ENCODE measurements at regions not wholly inside any gene's neighbourhood (a gene's known extent, or its start where the extent isn't known, plus 50 kb on each side); places are given as distances from the start of the nearest gene placed in this dataset.

DNA sequence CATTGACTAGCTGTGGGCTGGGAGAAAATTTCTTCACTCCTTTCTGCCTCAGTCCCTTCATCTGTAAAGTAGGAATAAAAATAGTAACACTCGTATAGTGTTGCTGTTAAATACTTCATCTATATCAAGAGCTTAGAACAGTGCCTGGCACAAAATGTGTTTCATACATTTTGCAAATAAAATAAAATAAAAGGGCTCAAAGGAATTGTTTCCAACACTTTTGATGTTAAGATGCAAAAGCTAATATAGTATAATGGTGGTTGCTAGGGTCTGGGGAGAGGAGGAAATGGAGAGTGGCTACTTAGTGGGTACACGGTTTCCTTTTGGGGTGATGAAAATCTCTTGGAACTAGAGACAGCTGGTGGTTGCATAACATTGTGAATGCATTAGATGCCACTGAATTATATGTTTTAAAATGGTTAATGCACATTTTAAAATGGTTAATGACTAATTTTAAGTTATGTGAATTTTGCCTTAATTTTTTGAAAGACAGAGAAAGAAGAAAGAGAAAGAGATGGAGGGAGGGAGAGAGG is 542.1 kb upstream of the ID2 start:
- BruUV-seq (replicated peaks), result no TSS peak
- Histone ChIP-seq H3K36me3 (ENCODE audit: control insufficient read depth, insufficient read depth, low read length) (no peaks in the 10 kb centered on the region), H3K4me3 (ENCODE audit: low read depth, low read length) (no peak overlapping the region), H3K4me1 (peaks cover 9% of the 10 kb centered on the region; the same call in 1 of the 2 replicates), H3K27me3 (replicated peaks; ENCODE audit: control insufficient read depth, insufficient read depth, low read length) (no peaks in the 10 kb centered on the region; the same call in 1 of the 2 replicates), H3K9me3 (no peaks in the 10 kb centered on the region)
- Mint-ChIP-seq H3K36me3 (ENCODE audit: insufficient read depth, unreplicated experiment) (no peaks in the 10 kb centered on the region), H3K27ac (ENCODE audit: unreplicated experiment) (no peak overlapping the region), H3K27me3 (ENCODE audit: insufficient read depth, unreplicated experiment) (no peaks in the 10 kb centered on the region), H3K4me1 (ENCODE audit: low read depth, unreplicated experiment) (peaks cover 11% of the 10 kb centered on the region), H3K4me3 (ENCODE audit: unreplicated experiment) (no peak overlapping the region), H3K9me3 (ENCODE audit: unreplicated experiment) (peaks cover 6% of the 10 kb centered on the region)
- DNase-seq, result no peak
- ChIA-PET POLR2A (no interaction called here), CTCF (no interaction called here)
- intact Hi-C loops (cut with micrococcal nuclease; ENCODE audit: unreplicated experiment), result loop anchor here (2.0 kb wide), 1 partner anchor 21 kb away; no protein-coding TSS in a partner anchor
- TF ChIP-seq, protein P1, sequence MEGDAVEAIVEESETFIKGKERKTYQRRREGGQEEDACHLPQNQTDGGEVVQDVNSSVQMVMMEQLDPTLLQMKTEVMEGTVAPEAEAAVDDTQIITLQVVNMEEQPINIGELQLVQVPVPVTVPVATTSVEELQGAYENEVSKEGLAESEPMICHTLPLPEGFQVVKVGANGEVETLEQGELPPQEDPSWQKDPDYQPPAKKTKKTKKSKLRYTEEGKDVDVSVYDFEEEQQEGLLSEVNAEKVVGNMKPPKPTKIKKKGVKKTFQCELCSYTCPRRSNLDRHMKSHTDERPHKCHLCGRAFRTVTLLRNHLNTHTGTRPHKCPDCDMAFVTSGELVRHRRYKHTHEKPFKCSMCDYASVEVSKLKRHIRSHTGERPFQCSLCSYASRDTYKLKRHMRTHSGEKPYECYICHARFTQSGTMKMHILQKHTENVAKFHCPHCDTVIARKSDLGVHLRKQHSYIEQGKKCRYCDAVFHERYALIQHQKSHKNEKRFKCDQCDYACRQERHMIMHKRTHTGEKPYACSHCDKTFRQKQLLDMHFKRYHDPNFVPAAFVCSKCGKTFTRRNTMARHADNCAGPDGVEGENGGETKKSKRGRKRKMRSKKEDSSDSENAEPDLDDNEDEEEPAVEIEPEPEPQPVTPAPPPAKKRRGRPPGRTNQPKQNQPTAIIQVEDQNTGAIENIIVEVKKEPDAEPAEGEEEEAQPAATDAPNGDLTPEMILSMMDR (IDR thresholded peaks at IDR 0.05; ENCODE audit: insufficient read depth in 1 of 2, low read depth in 1 of 2, low read length in 1 of 2, severe bottlenecking in 1 of 2, unreplicated experiment in 1 of 2), result no peak

DNA sequence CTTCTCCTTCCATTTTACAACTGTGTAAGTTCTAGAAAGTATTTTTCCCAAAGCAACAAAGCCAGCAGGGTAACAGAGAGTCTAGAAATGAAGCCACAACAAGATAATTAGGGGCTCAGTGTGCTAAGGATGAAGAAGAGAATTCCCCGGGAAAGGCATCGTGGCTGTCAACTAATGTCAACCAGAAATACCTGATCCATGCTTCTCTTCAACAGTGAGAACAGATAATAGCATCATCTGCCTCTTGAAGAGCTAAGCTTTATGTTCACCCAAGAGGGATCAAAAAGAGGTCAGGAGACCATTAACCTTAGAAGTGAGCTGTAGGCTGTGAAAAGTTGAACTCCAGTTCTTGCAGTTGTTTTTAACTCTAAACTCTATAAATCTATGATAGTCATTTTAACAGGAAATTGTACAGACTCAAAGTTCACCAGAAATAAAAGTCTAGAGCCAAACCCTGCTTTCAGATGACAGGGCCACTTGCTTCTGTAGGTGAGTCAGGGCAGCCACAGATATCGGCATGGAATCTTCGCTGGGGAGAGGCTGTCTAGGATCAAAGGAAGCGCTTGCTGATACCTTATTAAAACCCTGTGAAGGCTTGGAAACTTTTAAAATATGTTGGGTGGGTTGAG is 540.7 kb upstream of the ID2 start:
- H3K4me1 Mint-ChIP-seq (ENCODE audit: low read depth, unreplicated experiment), result peaks cover 13% of the 10 kb centered on the region
- Histone ChIP-seq H3K4me1 (peaks cover 7% of the 10 kb centered on the region; the same call in 1 of the 2 replicates), H3K9me3 (no peaks in the 10 kb centered on the region), H3K36me3 (ENCODE audit: control insufficient read depth, insufficient read depth, low read length) (no peaks in the 10 kb centered on the region), H3K27me3 (replicated peaks; ENCODE audit: control insufficient read depth, insufficient read depth, low read length) (no peaks in the 10 kb centered on the region; the same call in 1 of the 2 replicates), H3K4me3 (ENCODE audit: low read depth, low read length) (no peak overlapping the region)
- H3K27ac Mint-ChIP-seq (ENCODE audit: unreplicated experiment), result no peak overlapping the region
- intact Hi-C loops (cut with micrococcal nuclease; ENCODE audit: unreplicated experiment), result no loop called here
- no peak for DNase-seq
- peaks cover 6% of the 10 kb centered on the region for H3K9me3 Mint-ChIP-seq (ENCODE audit: unreplicated experiment)
- POLR2A ChIA-PET, result no interaction called here
- no peak overlapping the region for H3K4me3 Mint-ChIP-seq (ENCODE audit: unreplicated experiment)
- CTCF ChIA-PET, result no interaction called here
- no peaks in the 10 kb centered on the region for H3K27me3 Mint-ChIP-seq (ENCODE audit: insufficient read depth, unreplicated experiment)
- H3K36me3 Mint-ChIP-seq (ENCODE audit: insufficient read depth, unreplicated experiment), result no peaks in the 10 kb centered on the region
- TF ChIP-seq, protein P1 (IDR thresholded peaks at IDR 0.05; ENCODE audit: insufficient read depth in 1 of 2, low read depth in 1 of 2, low read length in 1 of 2, severe bottlenecking in 1 of 2, unreplicated experiment in 1 of 2), result no peak
- BruUV-seq (replicated peaks), result no TSS peak

DNA sequence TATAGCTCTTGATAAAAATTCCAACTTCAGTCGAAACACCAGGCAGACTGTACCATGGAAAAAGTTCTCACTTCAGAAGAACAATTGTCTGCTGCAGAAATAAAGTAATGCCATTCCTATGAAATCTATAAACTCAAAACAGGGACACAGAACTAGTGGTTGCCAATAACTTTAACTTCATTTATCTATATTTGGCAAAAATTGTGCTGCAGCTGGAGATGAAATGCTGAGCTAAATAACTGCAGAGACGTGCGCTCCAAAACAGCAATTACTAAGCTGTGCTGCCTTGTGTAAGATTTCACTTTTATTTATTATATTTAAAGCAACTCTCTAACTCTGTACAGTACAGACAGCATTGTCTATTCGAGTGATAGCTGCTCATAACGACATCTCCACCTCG is 540.1 kb upstream of the ID2 start:
- Histone ChIP-seq H3K4me3 (ENCODE audit: low read depth, low read length) (no peak overlapping the region), H3K9me3 (no peaks in the 10 kb centered on the region), H3K27me3 (replicated peaks; ENCODE audit: control insufficient read depth, insufficient read depth, low read length) (no peaks in the 10 kb centered on the region; the same call in 1 of the 2 replicates), H3K36me3 (ENCODE audit: control insufficient read depth, insufficient read depth, low read length) (no peaks in the 10 kb centered on the region), H3K4me1 (peaks cover 7% of the 10 kb centered on the region; the same call in 1 of the 2 replicates)
- Mint-ChIP-seq H3K9me3 (ENCODE audit: unreplicated experiment) (peaks cover 6% of the 10 kb centered on the region), H3K27ac (ENCODE audit: unreplicated experiment) (no peak overlapping the region), H3K4me3 (ENCODE audit: unreplicated experiment) (no peak overlapping the region), H3K36me3 (ENCODE audit: insufficient read depth, unreplicated experiment) (no peaks in the 10 kb centered on the region), H3K27me3 (ENCODE audit: insufficient read depth, unreplicated experiment) (no peaks in the 10 kb centered on the region), H3K4me1 (ENCODE audit: low read depth, unreplicated experiment) (peaks cover 19% of the 10 kb centered on the region)
- intact Hi-C loops (cut with micrococcal nuclease; ENCODE audit: unreplicated experiment), result no loop called here
- POLR2A ChIA-PET, result no interaction called here
- no peak for DNase-seq
- TF ChIP-seq, protein P1 (IDR thresholded peaks at IDR 0.05; ENCODE audit: insufficient read depth in 1 of 2, low read depth in 1 of 2, low read length in 1 of 2, severe bottlenecking in 1 of 2, unreplicated experiment in 1 of 2), result no peak
- CTCF ChIA-PET, result no interaction called here
- no TSS peak for BruUV-seq (replicated peaks)

Measured in Caco-2 (cell line).